B cell (primary cell): ENCODE measurements at regions not wholly inside any gene's neighbourhood (a gene's known extent, or its start where the extent isn't known, plus 50 kb on each side); places are given as distances from the start of the nearest gene placed in this dataset.

ENCODE experiments used
- ATAC-seq: fragments of 200-7000 bp; cut with Tn5 transposase; one replicate; pipeline ENCODE4 v1.10.0; 2021; ENCODE audit warnings: low read depth, mild to moderate bottlenecking, moderate number of reproducible peaks, moderate library complexity
- CTCF ChIA-PET: fragments of 350-600 bp; sonication (Branson Sonifier 250); formaldehyde crosslinking; loops from one replicate; lab custom pipeline; 2021; ENCODE audit warnings: antibody characterized with exemption, inconsistent platforms; lab: Charles Lee
- POLR2A ChIA-PET: fragments of 350-600 bp; sonication (Branson Sonifier 250); formaldehyde crosslinking; loops from one replicate; lab custom pipeline; 2021; ENCODE audit warnings: antibody characterized with exemption; lab: Charles Lee
- DNase-seq: peaks from one replicate; pipeline ENCODE4 v3.0.0; 2013
- H2AFZ ChIP-seq: 2 replicates; pipeline ENCODE4 v1.6.1; 2012; ENCODE audit warnings: mild to moderate bottlenecking, low read depth, low read length; ENCODE audit not compliant: insufficient read depth, poor library complexity, severe bottlenecking
- H3K27ac ChIP-seq, 2 donors: 1 replicate in 1 of 2; 2 replicates in 1 of 2; pipeline ENCODE4 v1.5.1; 2012 to 2013; ENCODE audit warnings: low read length in 2 of 2, mild to moderate bottlenecking in 2 of 2, moderate library complexity in 1 of 2
- H3K27me3 ChIP-seq, 4 experiments: fragments of 200-600 bp in 1 of 4; sonication (generic) in 1 of 4; replicated peaks in 1 of 4; 1 replicate in 2 of 4; 2 replicates in 2 of 4; pipeline versions ENCODE4 v1.6.1 to v1.7.0; 2013 to 2016; ENCODE audit warnings: low read length in 3 of 4, mild to moderate bottlenecking in 2 of 4, mixed read lengths in 1 of 4, moderate library complexity in 1 of 4; ENCODE audit not compliant: insufficient read depth in 4 of 4, control insufficient read depth in 3 of 4; ENCODE audit errors: control extremely low read depth in 1 of 4
- H3K36me3 ChIP-seq, 2 experiments: replicated peaks in 1 of 2; 1 replicate in 1 of 2; 2 replicates in 1 of 2; pipeline versions ENCODE4 v1.6.1 to v1.7.1; 2013; ENCODE audit warnings: low read length in 1 of 2; ENCODE audit not compliant: insufficient read depth in 2 of 2, control insufficient read depth in 1 of 2; ENCODE audit errors: control extremely low read depth in 1 of 2, extremely low read depth in 1 of 2
- H3K4me1 ChIP-seq, 2 donors: fragments of 200-600 bp in 1 of 2; sonication (generic) in 1 of 2; 1 replicate in 1 of 2; 2 replicates in 1 of 2; pipeline versions ENCODE4 v1.5.1 to v1.6.1; 2013 to 2017; ENCODE audit warnings: low read length in 2 of 2; ENCODE audit not compliant: control insufficient read depth in 2 of 2, insufficient read depth in 2 of 2
- H3K4me2 ChIP-seq: replicated peaks from 2 replicates; pipeline ENCODE3; 2012; ENCODE audit warnings: mild to moderate bottlenecking, low read depth, low read length; ENCODE audit not compliant: poor library complexity, severe bottlenecking
- H3K4me3 ChIP-seq, 5 experiments: fragments of 200-600 bp in 1 of 5; sonication (generic) in 1 of 5; 1 replicate in 3 of 5; 2 replicates in 2 of 5; pipeline versions ENCODE4 v1.5.1 to v1.7.0; 2011 to 2016; ENCODE audit warnings: low read length in 4 of 5, mild to moderate bottlenecking in 4 of 5, low read depth in 2 of 5, control low read depth in 1 of 5, moderate library complexity in 1 of 5; ENCODE audit not compliant: insufficient read depth in 1 of 5; ENCODE audit errors: control extremely low read depth in 1 of 5, extremely low read depth in 1 of 5
- H3K79me2 ChIP-seq: fragments of 200-600 bp; sonication (generic); one replicate; pipeline ENCODE4 v1.6.0; 2016; ENCODE audit warnings: low read length; ENCODE audit not compliant: control insufficient read depth, insufficient read depth
- H3K9ac ChIP-seq: fragments of 200-600 bp; sonication (generic); 2 replicates; pipeline ENCODE4 v1.6.1; 2017; ENCODE audit warnings: mild to moderate bottlenecking, low read length, moderate library complexity
- H3K9me3 ChIP-seq, 3 donors: one replicate each; pipeline versions ENCODE4 v1.6.1 to v1.7.1; 2013; ENCODE audit warnings: low read length in 2 of 3; ENCODE audit not compliant: control insufficient read depth in 2 of 3, insufficient read depth in 1 of 3; ENCODE audit errors: control extremely low read depth in 1 of 3
- H4K20me1 ChIP-seq: 2 replicates; pipeline ENCODE4 v1.6.0; 2012; ENCODE audit warnings: mild to moderate bottlenecking, low read length; ENCODE audit not compliant: insufficient read depth, control insufficient read depth, poor library complexity, severe bottlenecking
- H3K27ac Mint-ChIP-seq: one replicate; pipeline ENCODE4 v1.8.0; 2021; ENCODE audit warnings: mixed read lengths
- H3K27me3 Mint-ChIP-seq: one replicate; pipeline ENCODE4 v1.8.0; 2021; ENCODE audit warnings: mixed read lengths
- H3K4me1 Mint-ChIP-seq: one replicate; pipeline ENCODE4 v1.8.0; 2021; ENCODE audit warnings: mixed read lengths
- H3K4me3 Mint-ChIP-seq: one replicate; pipeline ENCODE4 v1.8.0; 2021; ENCODE audit warnings: mixed read lengths
- H3K9me3 Mint-ChIP-seq: one replicate; pipeline ENCODE4 v1.8.0; 2022; ENCODE audit warnings: mixed read lengths; ENCODE audit not compliant: insufficient read depth
- EZH2 ChIP-seq: IDR thresholded peaks from 2 replicates; pipeline ENCODE4 v1.6.1; 2012; ENCODE audit warnings: borderline replicate concordance, low read depth, mild to moderate bottlenecking, moderate library complexity, low read length; ENCODE audit not compliant: insufficient read depth, poor library complexity, severe bottlenecking
- WGBS: methylation state at CpG from one replicate; pipeline ENCODE4 v1.1.5; 2013; ENCODE audit warnings: missing lambda C conversion rate; ENCODE audit not compliant: insufficient coverage; 5-methylcytosine and 5-hydroxymethylcytosine counted together
- intact Hi-C: fragments of 100-400 bp; cut with micrococcal nuclease; formaldehyde crosslinking; loops from one replicate; pipeline ENCODE4 v1.10.0; 2022
- TF ChIP-seq, protein P1 (sequence below): fragments of 200-600 bp; IDR thresholded peaks from one replicate; pipeline ENCODE4 v1.8.0; 2022; ENCODE audit warnings: antibody characterized with exemption, mild to moderate bottlenecking

DNA sequence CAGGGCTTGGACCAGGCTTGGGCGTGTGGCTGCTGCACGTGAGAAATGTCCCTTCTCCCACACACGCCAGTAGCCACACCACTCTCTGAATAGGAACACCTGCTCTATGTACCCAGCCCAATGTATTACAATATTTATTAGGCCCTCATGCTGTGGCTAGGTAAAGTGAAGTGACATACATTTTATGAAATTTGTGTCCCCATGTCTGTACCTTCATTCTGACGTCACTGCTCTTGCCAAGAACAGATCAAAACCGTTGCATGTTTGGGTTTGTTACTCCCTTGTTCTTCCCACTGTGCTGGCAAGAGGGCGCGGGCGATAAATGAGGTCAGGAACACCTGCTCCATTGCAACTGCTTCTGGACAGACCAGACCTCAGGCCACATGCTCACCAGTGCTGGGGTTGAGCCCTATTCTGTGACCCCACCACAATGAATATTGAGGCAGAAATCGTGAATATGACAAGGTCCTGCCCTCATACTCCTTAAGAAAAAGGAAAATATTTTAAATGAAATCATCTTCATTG, 436.4 kb upstream of the SALL3 start:
- Histone ChIP-seq H3K4me1 (no peaks in the 10 kb centered on the region), H3K4me2 (no peak overlapping the region), H4K20me1 (no peaks in the 10 kb centered on the region), H3K4me3 (no peak overlapping the region), H3K9me3 (peaks cover 0 to 14% (median 0%) of the 10 kb centered on the region in 3 donors), H3K36me3 (no peaks in the 10 kb centered on the region), H3K27me3 (no peaks in the 10 kb centered on the region), H3K27ac (no peak overlapping the region), H3K79me2 (no peaks in the 10 kb centered on the region), H2AFZ (no peak overlapping the region), H3K9ac (no peak overlapping the region)
- ChIA-PET POLR2A (no interaction called here), CTCF (no interaction called here)
- TF ChIP-seq, protein P1, sequence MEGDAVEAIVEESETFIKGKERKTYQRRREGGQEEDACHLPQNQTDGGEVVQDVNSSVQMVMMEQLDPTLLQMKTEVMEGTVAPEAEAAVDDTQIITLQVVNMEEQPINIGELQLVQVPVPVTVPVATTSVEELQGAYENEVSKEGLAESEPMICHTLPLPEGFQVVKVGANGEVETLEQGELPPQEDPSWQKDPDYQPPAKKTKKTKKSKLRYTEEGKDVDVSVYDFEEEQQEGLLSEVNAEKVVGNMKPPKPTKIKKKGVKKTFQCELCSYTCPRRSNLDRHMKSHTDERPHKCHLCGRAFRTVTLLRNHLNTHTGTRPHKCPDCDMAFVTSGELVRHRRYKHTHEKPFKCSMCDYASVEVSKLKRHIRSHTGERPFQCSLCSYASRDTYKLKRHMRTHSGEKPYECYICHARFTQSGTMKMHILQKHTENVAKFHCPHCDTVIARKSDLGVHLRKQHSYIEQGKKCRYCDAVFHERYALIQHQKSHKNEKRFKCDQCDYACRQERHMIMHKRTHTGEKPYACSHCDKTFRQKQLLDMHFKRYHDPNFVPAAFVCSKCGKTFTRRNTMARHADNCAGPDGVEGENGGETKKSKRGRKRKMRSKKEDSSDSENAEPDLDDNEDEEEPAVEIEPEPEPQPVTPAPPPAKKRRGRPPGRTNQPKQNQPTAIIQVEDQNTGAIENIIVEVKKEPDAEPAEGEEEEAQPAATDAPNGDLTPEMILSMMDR = no peak
- no peak for TF ChIP-seq EZH2
- Mint-ChIP-seq H3K4me1 (no peaks in the 10 kb centered on the region), H3K4me3 (no peak overlapping the region), H3K27ac (no peak overlapping the region), H3K9me3 (no peaks in the 10 kb centered on the region), H3K27me3 (no peaks in the 10 kb centered on the region)
- 77% methylated on average over 5 of the region's 9 CpGs for WGBS
- DNase-seq (no peak), ATAC-seq (no peak)
- intact Hi-C loops = no loop called here

GRCh38 chr18:78546281-78546680, 433.3 kb upstream of the SALL3 start:
- POLR2A ChIA-PET = no interaction called here
- H3K9me3 Mint-ChIP-seq = peaks cover 5% of the 10 kb centered on the region
- no peak for ATAC-seq
- H3K79me2 ChIP-seq = no peaks in the 10 kb centered on the region
- no peak overlapping the region for H3K9ac ChIP-seq
- TF ChIP-seq EZH2 = no peak
- TF ChIP-seq, protein P1 = no peak
- H3K27me3 Mint-ChIP-seq = no peaks in the 10 kb centered on the region
- no peak overlapping the region for H2AFZ ChIP-seq
- no peaks in the 10 kb centered on the region for H3K27me3 ChIP-seq
- no peak overlapping the region for H3K4me3 ChIP-seq
- no peak overlapping the region for H3K4me2 ChIP-seq
- no peaks in the 10 kb centered on the region for H4K20me1 ChIP-seq
- CTCF ChIA-PET = no interaction called here
- no peaks in the 10 kb centered on the region for H3K4me1 ChIP-seq
- intact Hi-C loops = no loop called here
- DNase-seq = no peak
- H3K4me1 Mint-ChIP-seq = no peaks in the 10 kb centered on the region
- H3K4me3 Mint-ChIP-seq = no peak overlapping the region
- peaks cover 0 to 16% (median 0%) of the 10 kb centered on the region in 3 donors for H3K9me3 ChIP-seq
- H3K27ac Mint-ChIP-seq = no peak overlapping the region
- no peak overlapping the region for H3K27ac ChIP-seq
- WGBS = no CpG with 5 or more reads among the region's 5 CpGs
- H3K36me3 ChIP-seq = no peaks in the 10 kb centered on the region
